Stimulated activated CD4-positive, alpha-beta T cell treated with anti-CD3 and anti-CD28 coated beads, Interleukin-2, amount 100 ng/mL, for 48 hours (primary cell): ENCODE measurements at regions not wholly inside any gene's neighbourhood (a gene's known extent, or its start where the extent isn't known, plus 50 kb on each side); places are given as distances from the start of the nearest gene placed in this dataset.

Source experiments
- DNase-seq, 2 donors: peaks; one replicate each; pipeline ENCODE4 v3.0.0-alpha.2; 2020

- no peak for DNase-seq
Measured at GRCh38 chr2:6487765-6488164, 377.9 kb downstream of the CMPK2 start.

- no peak for DNase-seq
Measured at GRCh38 chr2:6492573-6492972, 373.1 kb downstream of the CMPK2 start.

GRCh38 chr2:6493266-6493665, 372.4 kb downstream of the CMPK2 start:
- no peak for DNase-seq

GRCh38 chr2:6493669-6494068, 372.0 kb downstream of the CMPK2 start:
- no peak for DNase-seq

GRCh38 chr2:6495466-6495865, 370.2 kb downstream of the CMPK2 start:
- no peak for DNase-seq

GRCh38 chr2:6496376-6496775, 369.3 kb downstream of the CMPK2 start:
- no peak for DNase-seq

GRCh38 chr2:6497048-6497447, 368.7 kb downstream of the CMPK2 start:
- no peak for DNase-seq

- no peak for DNase-seq
Measured at GRCh38 chr2:6498841-6499240, 366.9 kb downstream of the CMPK2 start.

GRCh38 chr2:6499691-6500090, 366.0 kb downstream of the CMPK2 start:
- no peak for DNase-seq

GRCh38 chr2:6506361-6506794, 359.3 kb downstream of the CMPK2 start:
- DNase-seq, result no peak

- no peak for DNase-seq
Measured at GRCh38 chr2:6506859-6507258, 358.8 kb downstream of the CMPK2 start.

GRCh38 chr2:6510532-6510931, 355.2 kb downstream of the CMPK2 start:
- no peak for DNase-seq

GRCh38 chr2:6512589-6512988, 353.1 kb downstream of the CMPK2 start:
- DNase-seq, result no peak

GRCh38 chr2:6516674-6517073, 349.0 kb downstream of the CMPK2 start:
- no peak for DNase-seq

GRCh38 chr2:6518361-6518760, 347.3 kb downstream of the CMPK2 start:
- DNase-seq, result no peak

- DNase-seq, result no peak
Measured at GRCh38 chr2:6523476-6523875, 342.2 kb downstream of the CMPK2 start.

- no peak for DNase-seq
Measured at GRCh38 chr2:6524691-6525474, 340.8 kb downstream of the CMPK2 start.

GRCh38 chr2:6525475-6525964, 340.2 kb downstream of the CMPK2 start:
- no peak for DNase-seq

GRCh38 chr2:6526093-6526824, 339.4 kb downstream of the CMPK2 start:
- no peak for DNase-seq

GRCh38 chr2:6531304-6531703, 334.4 kb downstream of the CMPK2 start:
- DNase-seq, result no peak

GRCh38 chr2:6535572-6535971, 330.1 kb downstream of the CMPK2 start:
- DNase-seq, result no peak

- DNase-seq, result no peak
Measured at GRCh38 chr2:6538607-6539006, 327.1 kb downstream of the CMPK2 start.

GRCh38 chr2:6545336-6545735, 320.4 kb downstream of the CMPK2 start:
- no peak for DNase-seq

GRCh38 chr2:6545795-6546194, 319.9 kb downstream of the CMPK2 start:
- no peak for DNase-seq
